Stomach (tissue), 4 donors: ENCODE measurements at regions not wholly inside any gene's neighbourhood (a gene's known extent, or its start where the extent isn't known, plus 50 kb on each side); places are given as distances from the start of the nearest gene placed in this dataset.

Source experiments
- POLR2A ChIP-seq, 4 donors: fragments of 450-650 bp; IDR thresholded peaks; one replicate each; pipeline ENCODE4 v1.6.1; 2016; ENCODE audit warnings: antibody characterized with exemption in 4 of 4, control low read depth in 2 of 4, mild to moderate bottlenecking in 1 of 4, moderate library complexity in 1 of 4
- POLR2AphosphoS5 ChIP-seq, 3 donors: sonication (generic); formaldehyde crosslinking; IDR thresholded peaks; one replicate each; pipeline ENCODE4 v1.6.1; 2016; ENCODE audit warnings: antibody characterized with exemption in 3 of 3
- TF ChIP-seq, protein P1 (sequence below), 7 experiments: fragments of 450-650 bp in 4 of 7; fragments of 200-600 bp in 3 of 7; sonication (generic) in 3 of 7; IDR thresholded peaks; one replicate each; pipeline ENCODE4 v1.5.1; 2016 to 2019; ENCODE audit warnings: antibody characterized with exemption in 7 of 7, control low read depth in 2 of 7, mild to moderate bottlenecking in 1 of 7

- TF ChIP-seq, protein P1, sequence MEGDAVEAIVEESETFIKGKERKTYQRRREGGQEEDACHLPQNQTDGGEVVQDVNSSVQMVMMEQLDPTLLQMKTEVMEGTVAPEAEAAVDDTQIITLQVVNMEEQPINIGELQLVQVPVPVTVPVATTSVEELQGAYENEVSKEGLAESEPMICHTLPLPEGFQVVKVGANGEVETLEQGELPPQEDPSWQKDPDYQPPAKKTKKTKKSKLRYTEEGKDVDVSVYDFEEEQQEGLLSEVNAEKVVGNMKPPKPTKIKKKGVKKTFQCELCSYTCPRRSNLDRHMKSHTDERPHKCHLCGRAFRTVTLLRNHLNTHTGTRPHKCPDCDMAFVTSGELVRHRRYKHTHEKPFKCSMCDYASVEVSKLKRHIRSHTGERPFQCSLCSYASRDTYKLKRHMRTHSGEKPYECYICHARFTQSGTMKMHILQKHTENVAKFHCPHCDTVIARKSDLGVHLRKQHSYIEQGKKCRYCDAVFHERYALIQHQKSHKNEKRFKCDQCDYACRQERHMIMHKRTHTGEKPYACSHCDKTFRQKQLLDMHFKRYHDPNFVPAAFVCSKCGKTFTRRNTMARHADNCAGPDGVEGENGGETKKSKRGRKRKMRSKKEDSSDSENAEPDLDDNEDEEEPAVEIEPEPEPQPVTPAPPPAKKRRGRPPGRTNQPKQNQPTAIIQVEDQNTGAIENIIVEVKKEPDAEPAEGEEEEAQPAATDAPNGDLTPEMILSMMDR (IDR thresholded peaks at IDR 0.05), result no peak
- TF ChIP-seq POLR2A (IDR thresholded peaks at IDR 0.05) (no peak), POLR2AphosphoS5 (IDR thresholded peaks at IDR 0.05) (no peak)
Measured at GRCh38 chr18:30527917-30528316, 514.6 kb downstream of the DSC3 start.
